IMR-90 (cell line): ENCODE measurements at regions not wholly inside any gene's neighbourhood (a gene's known extent, or its start where the extent isn't known, plus 50 kb on each side); places are given as distances from the start of the nearest gene placed in this dataset.

ENCODE experiments used
- ATAC-seq: fragments of 200-7000 bp; cut with Tn5 transposase; 2 replicates; pipeline ENCODE4 v1.9.1; 2020; ENCODE audit warnings: low read depth, mild to moderate bottlenecking, moderate library complexity
- BruUV-seq: library from RNA; stranded (reverse); fragments of 400-500 nt; replicated peaks from 2 replicates; lab custom pipeline; 2021; lab: Mats Ljungman, UMichigan
- CTCF ChIA-PET: fragments of 300-600 bp; formaldehyde crosslinking; extraction: SDS; loops from one replicate; lab custom pipeline; 2021; ENCODE audit warnings: antibody characterized with exemption; lab: Yijun Ruan, JAX
- POLR2A ChIA-PET: fragments of 300-600 bp; sonication (Branson Sonifier 250); formaldehyde crosslinking; loops from one replicate; lab custom pipeline; 2022; ENCODE audit warnings: antibody characterized with exemption; ENCODE audit not compliant: unreplicated experiment; lab: Charles Lee
- DNase-seq: peaks from one replicate; pipeline ENCODE4 v3.0.0; 2013
- H2AFZ ChIP-seq: replicated peaks from 2 replicates; pipeline ENCODE3; 2013; ENCODE audit warnings: low read length, mild to moderate bottlenecking; ENCODE audit not compliant: poor library complexity
- H2AK5ac ChIP-seq: 2 replicates; pipeline ENCODE4 v1.6.1; 2013; ENCODE audit warnings: low read depth, low read length, inconsistent platforms
- H2AK9ac ChIP-seq: replicated peaks from 2 replicates; pipeline ENCODE3; 2013; ENCODE audit warnings: mild to moderate bottlenecking, low read depth, low read length, moderate library complexity; ENCODE audit not compliant: poor library complexity
- H2BK120ac ChIP-seq: 2 replicates; pipeline ENCODE4 v1.6.1; 2013; ENCODE audit warnings: low read depth, low read length, inconsistent platforms
- H2BK15ac ChIP-seq: 3 replicates; pipeline ENCODE4 v1.6.1; 2013; ENCODE audit warnings: low read depth, low read length, inconsistent platforms
- H2BK20ac ChIP-seq: 2 replicates; pipeline ENCODE4 v1.6.1; 2013; ENCODE audit warnings: low read depth, mild to moderate bottlenecking, inconsistent platforms, low read length, moderate library complexity
- H2BK5ac ChIP-seq: 2 replicates; pipeline ENCODE4 v1.6.1; 2013; ENCODE audit warnings: mild to moderate bottlenecking, low read depth, low read length, inconsistent platforms; ENCODE audit not compliant: poor library complexity, severe bottlenecking
- H3K14ac ChIP-seq: replicated peaks from 2 replicates; pipeline ENCODE4 v1.6.1; 2013; ENCODE audit warnings: low read depth, low read length, inconsistent platforms
- H3K18ac ChIP-seq: 2 replicates; pipeline ENCODE4 v1.6.1; 2013; ENCODE audit warnings: low read depth, low read length, control low read depth
- H3K23ac ChIP-seq: 2 replicates; pipeline ENCODE4 v1.6.1; 2013; ENCODE audit warnings: low read depth, low read length, inconsistent platforms
- H3K27ac ChIP-seq: 2 replicates; pipeline ENCODE4 v1.5.1; 2013; ENCODE audit warnings: mild to moderate bottlenecking, control low read depth, low read length; ENCODE audit not compliant: insufficient read depth
- H3K27me3 ChIP-seq: 2 replicates; pipeline ENCODE4 v1.6.1; 2013; ENCODE audit warnings: low read length; ENCODE audit not compliant: control insufficient read depth, insufficient read depth
- H3K36me3 ChIP-seq: 2 replicates; pipeline ENCODE4 v1.6.1; 2013; ENCODE audit warnings: low read length, mixed read lengths; ENCODE audit not compliant: control insufficient read depth, insufficient read depth
- H3K4ac ChIP-seq: 2 replicates; pipeline ENCODE4 v1.6.1; 2013; ENCODE audit warnings: low read depth, low read length, inconsistent platforms
- H3K4me1 ChIP-seq: 2 replicates; pipeline ENCODE4 v1.6.1; 2013; ENCODE audit warnings: low read length, mixed read lengths; ENCODE audit not compliant: control insufficient read depth, insufficient read depth
- H3K4me2 ChIP-seq: 2 replicates; pipeline ENCODE4 v1.6.1; 2013; ENCODE audit warnings: low read depth, mild to moderate bottlenecking, control low read depth, low read length, moderate library complexity
- H3K4me3 ChIP-seq: 2 replicates; pipeline ENCODE4 v1.5.1; 2013; ENCODE audit warnings: low read depth, mild to moderate bottlenecking, control low read depth, low read length, moderate library complexity; ENCODE audit not compliant: insufficient read depth
- H3K56ac ChIP-seq: 2 replicates; pipeline ENCODE4 v1.6.1; 2013; ENCODE audit warnings: low read length, inconsistent platforms; ENCODE audit not compliant: insufficient read depth; ENCODE audit errors: extremely low read depth
- H3K79me1 ChIP-seq, 2 experiments: 2 replicates each; pipeline ENCODE4 v1.6.1; 2013; ENCODE audit warnings: low read length in 2 of 2, inconsistent platforms in 1 of 2, low read depth in 1 of 2
- H3K9ac ChIP-seq: 2 replicates; pipeline ENCODE4 v1.6.1; 2013; ENCODE audit warnings: low read depth, low read length, control low read depth
- H3K9me1 ChIP-seq: 2 replicates; pipeline ENCODE4 v1.6.1; 2013; ENCODE audit warnings: low read length, inconsistent platforms; ENCODE audit not compliant: insufficient read depth
- H3K9me3 ChIP-seq: 2 replicates; pipeline ENCODE4 v1.6.1; 2013; ENCODE audit warnings: low read length; ENCODE audit not compliant: control insufficient read depth, insufficient read depth
- H4K20me1 ChIP-seq: 2 replicates; pipeline ENCODE4 v1.6.1; 2013; ENCODE audit warnings: low read length, inconsistent platforms; ENCODE audit not compliant: insufficient read depth
- H4K5ac ChIP-seq: 2 replicates; pipeline ENCODE4 v1.6.1; 2013; ENCODE audit warnings: mild to moderate bottlenecking, low read depth, low read length, control low read depth
- H4K8ac ChIP-seq, 2 experiments: 2 replicates each; pipeline ENCODE4 v1.6.1; 2013; ENCODE audit warnings: low read depth in 2 of 2, low read length in 2 of 2, control low read depth in 1 of 2, inconsistent platforms in 1 of 2
- H4K91ac ChIP-seq: 2 replicates; pipeline ENCODE4 v1.6.1; 2013; ENCODE audit warnings: low read depth, low read length, inconsistent platforms; ENCODE audit not compliant: insufficient read depth
- CEBPB ChIP-seq: IDR thresholded peaks from 2 replicates; pipeline ENCODE4 v1.6.1; 2012; ENCODE audit warnings: low read depth, low read length, improper control_type of control experiment
- CHD1 ChIP-seq: IDR thresholded peaks from 2 replicates; pipeline ENCODE4 v1.6.1; 2012; ENCODE audit warnings: low read depth, low read length, improper control_type of control experiment
- MAFK ChIP-seq: IDR thresholded peaks from 2 replicates; pipeline ENCODE4 v1.6.1; 2012; ENCODE audit warnings: low read depth, low read length, improper control_type of control experiment
- MXI1 ChIP-seq: IDR thresholded peaks from 2 replicates; pipeline ENCODE4 v1.6.1; 2012; ENCODE audit warnings: low read depth, mild to moderate bottlenecking, low read length, moderate library complexity, borderline replicate concordance
- NFE2L2 ChIP-seq: fragments of 150-350 bp; IDR thresholded peaks from 2 replicates; pipeline ENCODE4 v1.6.1; 2016; ENCODE audit warnings: low read depth, mild to moderate bottlenecking, low read length
- POLR2A ChIP-seq: IDR thresholded peaks from 2 replicates; pipeline ENCODE4 v1.6.1; 2012; ENCODE audit warnings: mild to moderate bottlenecking, low read depth, low read length
- RAD21 ChIP-seq: IDR thresholded peaks from 2 replicates; pipeline ENCODE4 v1.6.1; 2012; ENCODE audit warnings: low read length, improper control_type of control experiment
- RCOR1 ChIP-seq: IDR thresholded peaks from 2 replicates; pipeline ENCODE4 v1.6.1; 2012; ENCODE audit warnings: mild to moderate bottlenecking, low read length, improper control_type of control experiment; ENCODE audit not compliant: insufficient replicate concordance
- RFX5 ChIP-seq: IDR thresholded peaks from 2 replicates; pipeline ENCODE4 v1.8.0; 2012; ENCODE audit warnings: low read depth, mild to moderate bottlenecking, low read length, moderate library complexity
- SMC3 ChIP-seq: fragments of 150-350 bp; IDR thresholded peaks from 2 replicates; pipeline ENCODE4 v1.6.1; 2016; ENCODE audit warnings: low read depth, mild to moderate bottlenecking, antibody characterized with exemption, low read length, moderate library complexity
- WGBS, 2 experiments: methylation state at CpG; one replicate each; pipeline versions ENCODE4 v1.1.5 to v1.1.7; 2013; ENCODE audit warnings: missing lambda C conversion rate in 2 of 2; ENCODE audit not compliant: insufficient read length in 1 of 2; ENCODE audit errors: extremely low coverage in 2 of 2; 5-methylcytosine and 5-hydroxymethylcytosine counted together
- dilution Hi-C: fragments of 300-500 bp; cut with HindIII; formaldehyde crosslinking; loops from one replicate; pipeline ENCODE4 v1.14.3; 2018; ENCODE audit warnings: low sequenced_read_pairs; ENCODE audit not compliant: unreplicated experiment
- in situ Hi-C: fragments of 300-500 bp; cut with MboI; formaldehyde crosslinking; loops from 3 replicates; pipeline ENCODE4 v1.14.3; 2019; ENCODE audit warnings: low sequenced_read_pairs, inconsistent platforms, mixed read lengths
- intact Hi-C: fragments of 100-400 bp; cut with micrococcal nuclease; formaldehyde crosslinking; loops from 2 replicates; pipeline ENCODE4 v1.10.0; 2022
- TF ChIP-seq, protein P1 (sequence below): fragments of 150-350 bp; IDR thresholded peaks from 2 replicates; pipeline ENCODE4 v1.6.1; 2017; ENCODE audit warnings: mild to moderate bottlenecking, antibody characterized with exemption, low read length, low read depth
- TF ChIP-seq, protein P2 (sequence below): conservative IDR thresholded peaks from 2 replicates; pipeline ENCODE4 v1.5.1; 2012; ENCODE audit warnings: mild to moderate bottlenecking, low read depth, low read length, improper control_type of control experiment
- TF ChIP-seq, protein P3 (sequence below): fragments of 150-350 bp; IDR thresholded peaks from 2 replicates; pipeline ENCODE4 v1.6.1; 2016; ENCODE audit warnings: low read depth, mild to moderate bottlenecking, low read length, moderate library complexity, borderline replicate concordance

DNA sequence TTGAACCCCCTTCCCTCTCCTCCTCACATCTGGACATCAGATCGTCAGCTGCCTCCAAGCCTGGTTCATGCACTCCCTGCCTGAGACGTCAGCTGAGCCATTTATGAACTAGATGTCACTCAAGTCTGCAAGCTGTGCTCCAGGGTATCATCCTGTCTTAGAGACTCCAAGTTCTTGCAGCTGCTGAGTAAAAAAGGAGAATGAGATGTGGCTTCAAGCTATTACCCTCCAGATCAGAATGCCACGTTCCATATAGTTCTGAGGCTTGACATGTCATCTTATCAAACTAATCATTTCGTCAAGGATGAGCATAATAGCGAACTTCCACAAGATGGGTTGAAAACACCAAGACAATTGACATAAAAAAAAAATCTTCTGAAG, 766.3 kb downstream of the TBL1XR1 start:
- Histone ChIP-seq H3K18ac (no peak overlapping the region; the same call in 1 of the 2 replicates), H4K5ac (peak overlapping the region; percentile 6; the same call in 1 of the 2 replicates), H3K9me3 (no peaks in the 10 kb centered on the region), H3K14ac (no peak overlapping the region), H3K4me3 (no peak overlapping the region), H2BK120ac (peak overlapping the region; percentile 83), H4K20me1 (no peaks in the 10 kb centered on the region), H4K8ac (peak overlapping the region in 1 of 2 experiments; percentile 42; a peak in 1 of 4 replicates), H4K91ac (peak overlapping the region; percentile 68; the same call in 1 of the 2 replicates), H3K9ac (no peak overlapping the region), H3K36me3 (no peaks in the 10 kb centered on the region), H3K9me1 (no peaks in the 10 kb centered on the region), H3K27me3 (no peaks in the 10 kb centered on the region), H3K4me2 (no peak overlapping the region), H2AK9ac (no peak overlapping the region), H3K4ac (peak overlapping the region; percentile 64; the same call in 1 of the 2 replicates), H3K56ac (no peak overlapping the region), H2BK5ac (no peak overlapping the region), H2BK15ac (no peak overlapping the region; the same call in 2 of the 3 replicates), H2AK5ac (0 out of 2 replicates have a peak overlapping the region, but pooled peaks have one; percentile 43), H3K27ac (no peak overlapping the region), H2AFZ (peak overlapping the region; percentile 36), H3K79me1 (no peaks in the 10 kb centered on the region), H3K23ac (0 out of 2 replicates have a peak overlapping the region, but pooled peaks have one; percentile 74), H2BK20ac (peak overlapping the region; percentile 90), H3K4me1 (peaks cover 2% of the 10 kb centered on the region; the same call in 1 of the 2 replicates)
- TF ChIP-seq MAFK (no peak), CHD1 (no peak), RFX5 (no peak), POLR2A (no peak), RCOR1 (no peak), RAD21 (no peak), SMC3 (no peak), CEBPB (no peak), NFE2L2 (no peak), MXI1 (no peak)
- TF ChIP-seq, protein P1, sequence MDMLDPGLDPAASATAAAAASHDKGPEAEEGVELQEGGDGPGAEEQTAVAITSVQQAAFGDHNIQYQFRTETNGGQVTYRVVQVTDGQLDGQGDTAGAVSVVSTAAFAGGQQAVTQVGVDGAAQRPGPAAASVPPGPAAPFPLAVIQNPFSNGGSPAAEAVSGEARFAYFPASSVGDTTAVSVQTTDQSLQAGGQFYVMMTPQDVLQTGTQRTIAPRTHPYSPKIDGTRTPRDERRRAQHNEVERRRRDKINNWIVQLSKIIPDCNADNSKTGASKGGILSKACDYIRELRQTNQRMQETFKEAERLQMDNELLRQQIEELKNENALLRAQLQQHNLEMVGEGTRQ, result no peak
- TF ChIP-seq, protein P2, sequence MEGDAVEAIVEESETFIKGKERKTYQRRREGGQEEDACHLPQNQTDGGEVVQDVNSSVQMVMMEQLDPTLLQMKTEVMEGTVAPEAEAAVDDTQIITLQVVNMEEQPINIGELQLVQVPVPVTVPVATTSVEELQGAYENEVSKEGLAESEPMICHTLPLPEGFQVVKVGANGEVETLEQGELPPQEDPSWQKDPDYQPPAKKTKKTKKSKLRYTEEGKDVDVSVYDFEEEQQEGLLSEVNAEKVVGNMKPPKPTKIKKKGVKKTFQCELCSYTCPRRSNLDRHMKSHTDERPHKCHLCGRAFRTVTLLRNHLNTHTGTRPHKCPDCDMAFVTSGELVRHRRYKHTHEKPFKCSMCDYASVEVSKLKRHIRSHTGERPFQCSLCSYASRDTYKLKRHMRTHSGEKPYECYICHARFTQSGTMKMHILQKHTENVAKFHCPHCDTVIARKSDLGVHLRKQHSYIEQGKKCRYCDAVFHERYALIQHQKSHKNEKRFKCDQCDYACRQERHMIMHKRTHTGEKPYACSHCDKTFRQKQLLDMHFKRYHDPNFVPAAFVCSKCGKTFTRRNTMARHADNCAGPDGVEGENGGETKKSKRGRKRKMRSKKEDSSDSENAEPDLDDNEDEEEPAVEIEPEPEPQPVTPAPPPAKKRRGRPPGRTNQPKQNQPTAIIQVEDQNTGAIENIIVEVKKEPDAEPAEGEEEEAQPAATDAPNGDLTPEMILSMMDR, result no peak
- TF ChIP-seq, protein P3, sequence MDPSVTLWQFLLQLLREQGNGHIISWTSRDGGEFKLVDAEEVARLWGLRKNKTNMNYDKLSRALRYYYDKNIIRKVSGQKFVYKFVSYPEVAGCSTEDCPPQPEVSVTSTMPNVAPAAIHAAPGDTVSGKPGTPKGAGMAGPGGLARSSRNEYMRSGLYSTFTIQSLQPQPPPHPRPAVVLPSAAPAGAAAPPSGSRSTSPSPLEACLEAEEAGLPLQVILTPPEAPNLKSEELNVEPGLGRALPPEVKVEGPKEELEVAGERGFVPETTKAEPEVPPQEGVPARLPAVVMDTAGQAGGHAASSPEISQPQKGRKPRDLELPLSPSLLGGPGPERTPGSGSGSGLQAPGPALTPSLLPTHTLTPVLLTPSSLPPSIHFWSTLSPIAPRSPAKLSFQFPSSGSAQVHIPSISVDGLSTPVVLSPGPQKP, result no peak
- no CpG with 5 or more reads among the region's 5 CpGs for WGBS, 2 experiments
- CTCF ChIA-PET, result interaction anchor here (0.6 to 1.6 kb wide), 4 partner anchors 19 to 1474 kb away, joined by 3 to 7 read pairs (median 3); no protein-coding TSS in a partner anchor
- dilution Hi-C loops (no loop called here), intact Hi-C loops (loop anchor here (2.0 to 5.0 kb wide), 4 partner anchors 508 to 1954 kb away; no protein-coding TSS in a partner anchor), in situ Hi-C loops (loop anchor here (25.0 kb wide), 1 partner anchor 1269 kb away; no protein-coding TSS in a partner anchor)
- DNase-seq (no peak), ATAC-seq (no peak)
- POLR2A ChIA-PET, result no interaction called here
- BruUV-seq, result no TSS peak
